GM21619 (cell line): ENCODE measurements at regions not wholly inside any gene's neighbourhood (a gene's known extent, or its start where the extent isn't known, plus 50 kb on each side); places are given as distances from the start of the nearest gene placed in this dataset.

Experiments used
- ATAC-seq: cut with Tn5 transposase; IDR thresholded peaks from one replicate; pipeline ENCODE4 v1.9.1; 2021; ENCODE audit not compliant: unreplicated experiment

DNA sequence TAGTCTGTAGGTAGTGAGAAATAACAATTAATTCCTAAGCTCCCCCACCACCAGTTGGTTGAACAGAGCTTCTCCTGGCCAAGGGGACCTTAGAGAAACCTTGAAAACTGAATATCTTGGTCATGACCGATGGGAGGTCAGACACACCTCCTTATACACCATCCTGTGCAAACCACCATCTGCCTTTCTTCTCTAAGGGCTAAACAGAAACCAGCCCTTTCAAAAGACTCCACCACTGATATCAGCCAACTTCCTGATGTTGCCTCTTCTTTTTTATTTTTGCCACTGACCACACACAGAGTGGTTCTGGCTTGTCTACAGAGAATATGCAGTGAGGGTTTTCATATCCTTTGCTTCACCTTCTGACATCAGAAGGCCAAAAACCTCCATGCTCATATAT is 977.7 kb upstream of the SEL1L start:
- ATAC-seq, result no peak

DNA sequence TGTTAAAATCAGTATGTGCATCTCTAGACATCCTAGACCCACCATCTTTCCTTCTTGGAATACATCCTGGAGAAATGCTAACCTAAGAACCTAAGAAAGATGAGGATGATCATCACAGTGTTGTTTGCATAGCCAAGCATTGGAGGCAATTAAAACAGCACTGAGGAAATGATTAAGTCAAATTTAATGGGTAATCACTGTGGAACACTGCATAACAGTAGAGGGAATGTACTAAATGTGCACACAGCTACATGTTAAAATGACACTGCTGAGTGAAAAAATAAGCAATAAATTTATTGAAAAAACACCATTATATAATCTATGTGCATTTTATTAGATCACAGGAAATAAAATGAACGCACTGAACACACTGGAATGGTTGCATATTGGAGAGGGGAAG is 987.1 kb upstream of the SEL1L start:
- ATAC-seq, result no peak

DNA sequence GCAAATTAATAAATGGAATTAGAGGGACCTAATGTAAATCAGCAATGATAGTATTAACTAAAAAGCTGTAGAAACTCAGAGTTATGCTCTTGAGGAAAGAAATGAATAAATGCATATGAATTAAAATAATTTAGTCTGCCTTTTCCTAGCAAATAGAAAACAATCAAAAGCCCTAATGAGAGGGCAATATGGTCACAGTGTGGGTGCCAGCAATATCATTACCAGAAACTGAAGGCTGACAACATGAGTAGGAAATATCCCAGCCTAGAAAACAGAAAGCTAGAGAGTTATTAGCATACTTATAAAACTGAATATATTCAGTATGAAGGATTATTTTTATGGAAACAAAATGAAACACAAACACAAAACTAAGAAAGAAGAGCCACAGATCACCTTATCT is 987.5 kb upstream of the SEL1L start:
- ATAC-seq, result no peak

DNA sequence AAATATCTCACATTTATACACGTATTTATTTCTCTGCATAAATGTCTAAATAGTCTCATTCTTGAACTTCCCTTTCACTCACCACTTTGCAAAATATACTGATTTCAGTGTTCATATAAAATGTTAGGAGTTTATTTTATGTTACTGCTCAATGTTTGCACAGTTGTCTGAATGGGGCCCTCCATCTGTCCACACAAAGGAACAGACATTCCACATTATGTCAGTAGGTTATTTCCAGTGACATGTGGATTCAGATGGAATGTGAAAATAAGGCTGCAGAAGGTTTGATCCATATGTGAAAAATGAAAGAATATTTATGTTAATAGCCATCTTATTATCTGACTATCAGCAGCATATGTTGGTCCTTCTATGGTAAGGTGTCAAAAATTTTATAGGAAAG is 994.4 kb upstream of the SEL1L start:
- no peak for ATAC-seq

DNA sequence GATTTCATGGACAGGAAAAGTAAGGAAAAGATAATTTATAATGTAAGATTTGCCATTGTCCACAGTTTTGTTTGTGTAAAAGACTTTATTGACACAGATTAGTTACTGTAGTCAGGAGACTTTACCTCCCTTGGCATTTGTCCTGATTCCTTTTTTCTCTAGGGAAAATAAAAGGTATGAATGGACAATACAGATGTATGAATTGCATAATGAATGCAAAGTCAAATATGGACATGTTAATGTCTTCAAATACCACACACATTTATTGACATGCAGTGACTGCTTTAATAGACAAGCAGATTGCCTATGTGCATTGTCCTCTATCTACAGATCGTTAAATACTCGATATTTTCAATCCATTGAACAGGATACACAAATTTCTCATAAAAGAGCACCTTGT is 999.7 kb upstream of the SEL1L start:
- no peak for ATAC-seq

DNA sequence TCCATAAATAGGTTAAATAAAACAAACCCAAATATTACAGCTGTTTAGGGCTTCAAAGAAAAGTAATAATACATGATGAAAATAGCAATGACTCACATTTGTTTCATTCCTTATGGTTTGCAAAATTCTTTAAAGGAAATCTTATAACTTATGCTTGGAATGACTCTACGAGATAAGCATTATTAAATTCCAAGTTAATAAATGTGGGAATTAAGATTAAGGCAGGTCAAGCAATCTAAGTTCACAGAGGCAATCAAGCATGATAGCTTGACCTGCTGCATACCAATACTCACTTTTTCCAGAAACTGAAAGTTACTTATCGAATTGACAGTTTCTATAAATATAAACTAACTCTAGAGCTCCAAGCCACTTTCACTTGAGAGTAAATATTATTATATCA is 1002.9 kb upstream of the SEL1L start:
- no peak for ATAC-seq

DNA sequence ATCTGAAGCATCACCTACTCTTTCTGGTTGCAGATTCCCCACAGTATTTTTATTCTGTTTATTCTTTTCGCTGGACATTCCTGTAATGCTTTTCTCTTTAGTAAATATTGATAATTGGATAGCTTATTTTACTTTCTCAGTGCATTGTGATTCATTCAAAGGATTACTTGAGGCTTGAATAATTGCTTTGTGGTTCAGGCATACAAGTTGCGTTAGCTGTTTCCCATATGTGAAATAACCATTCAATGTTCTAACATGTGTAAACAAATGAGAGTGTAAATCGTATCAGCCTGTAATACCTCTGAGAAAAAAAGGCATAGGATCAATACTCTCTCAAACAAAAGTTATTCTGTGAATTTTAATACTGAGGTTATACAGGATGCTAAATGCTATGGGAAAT is 1004.2 kb upstream of the SEL1L start:
- no peak for ATAC-seq

DNA sequence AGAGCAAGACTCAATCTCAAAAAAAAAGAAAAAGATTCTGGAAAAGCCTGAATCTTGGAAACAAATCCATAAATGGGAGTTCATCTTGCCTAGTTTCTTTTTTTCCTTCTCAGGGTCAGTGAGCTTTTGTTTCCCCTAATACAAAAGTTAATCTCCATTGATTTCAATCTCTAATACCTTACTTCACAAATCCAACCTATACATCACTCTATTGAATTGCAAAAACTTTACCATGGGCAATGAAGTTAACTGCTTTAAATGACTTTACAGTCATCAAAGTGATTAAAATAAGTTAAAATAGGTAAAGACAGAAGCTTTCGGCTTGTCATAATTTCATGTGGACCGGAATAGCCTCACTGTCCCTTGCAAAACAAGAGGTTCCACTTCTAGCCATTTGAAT is 1012.7 kb upstream of the SEL1L start:
- no peak for ATAC-seq

DNA sequence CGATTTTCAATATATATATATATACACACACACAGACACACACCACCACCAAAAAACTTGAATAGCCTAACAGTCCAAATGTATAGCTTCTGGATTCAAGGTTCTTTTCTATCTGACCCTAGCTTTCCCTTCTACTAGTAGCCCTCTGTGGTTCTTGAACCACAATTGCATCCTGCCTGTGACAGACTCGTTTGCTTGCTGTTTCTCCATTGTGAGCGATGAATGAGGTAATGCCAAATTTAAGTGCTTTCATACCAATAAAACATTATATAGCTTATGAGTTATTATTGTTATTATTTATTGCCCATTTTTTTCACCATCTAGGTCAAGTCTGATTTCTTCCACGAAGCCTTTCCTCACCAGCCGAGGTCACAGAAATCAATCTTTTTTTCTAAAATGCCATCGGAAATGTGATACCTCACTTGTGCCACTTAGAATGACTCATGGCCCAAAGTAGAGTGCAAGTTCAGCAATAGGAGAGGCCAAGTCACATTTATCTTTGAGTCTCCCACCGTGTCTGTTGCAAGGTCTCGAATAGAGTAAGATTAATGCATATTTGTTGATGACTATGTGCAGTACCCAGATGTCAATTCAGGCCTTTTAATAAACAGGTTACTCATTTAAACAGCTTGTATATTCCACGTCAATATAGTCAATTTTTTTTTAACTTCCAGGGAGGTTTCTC is 1015.8 kb upstream of the SEL1L start:
- no peak for ATAC-seq

DNA sequence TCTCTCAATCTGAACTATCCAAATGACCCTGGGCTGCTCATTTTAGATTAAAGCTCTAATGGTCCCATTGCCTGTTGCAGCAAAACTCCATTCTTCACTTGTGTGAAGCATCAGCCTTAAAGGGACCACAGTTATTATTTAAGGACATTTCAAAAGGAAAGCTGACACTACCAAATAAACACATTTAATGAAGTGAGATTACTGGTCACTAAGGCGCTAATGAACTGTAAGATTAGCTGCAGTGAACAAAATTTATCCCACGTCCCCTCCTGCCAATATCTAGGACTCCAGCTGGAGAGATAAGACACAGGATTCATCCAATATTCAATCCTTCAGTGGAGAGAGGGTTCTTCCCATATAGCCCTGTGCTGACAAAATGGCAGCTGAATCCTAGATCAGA is 1029.2 kb upstream of the SEL1L start:
- ATAC-seq, result no peak

DNA sequence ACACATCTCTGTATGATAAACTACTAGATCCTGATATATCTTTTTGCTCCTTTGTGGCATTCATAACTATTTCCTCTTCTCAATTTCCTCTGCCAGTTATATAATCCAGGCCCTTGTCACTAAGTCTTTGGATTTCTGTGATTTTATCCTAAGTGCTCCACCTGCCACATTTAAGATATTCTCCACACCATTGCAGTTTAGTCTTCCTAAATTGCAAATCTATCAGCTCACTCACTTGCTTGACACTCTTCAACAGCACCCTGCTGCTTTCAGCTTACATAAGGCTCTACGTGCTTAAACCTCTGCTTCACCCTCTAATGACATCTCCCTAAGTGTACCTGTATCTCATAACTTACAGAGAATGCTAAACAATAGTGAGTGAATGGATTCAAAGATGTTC is 1032.2 kb upstream of the SEL1L start:
- ATAC-seq, result no peak

DNA sequence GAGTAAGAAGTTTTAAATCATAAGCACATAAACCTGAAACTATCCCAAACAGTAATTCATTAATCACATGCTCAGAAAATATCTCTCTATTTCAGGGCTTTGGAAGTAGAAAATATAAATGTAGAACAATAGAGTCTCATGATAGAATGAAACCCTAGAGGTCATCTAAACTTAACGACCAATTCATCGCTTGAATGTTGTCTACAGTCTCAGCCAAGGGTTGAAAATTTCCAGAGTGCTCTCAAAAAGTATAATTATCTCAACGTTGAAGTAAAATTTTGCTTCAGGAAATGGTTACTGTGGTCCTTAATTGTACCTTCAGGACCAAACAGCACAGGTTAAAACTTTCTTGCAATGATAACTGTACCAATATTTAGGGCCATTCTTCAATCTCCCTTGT is 1053.6 kb upstream of the SEL1L start:
- ATAC-seq, result no peak

DNA sequence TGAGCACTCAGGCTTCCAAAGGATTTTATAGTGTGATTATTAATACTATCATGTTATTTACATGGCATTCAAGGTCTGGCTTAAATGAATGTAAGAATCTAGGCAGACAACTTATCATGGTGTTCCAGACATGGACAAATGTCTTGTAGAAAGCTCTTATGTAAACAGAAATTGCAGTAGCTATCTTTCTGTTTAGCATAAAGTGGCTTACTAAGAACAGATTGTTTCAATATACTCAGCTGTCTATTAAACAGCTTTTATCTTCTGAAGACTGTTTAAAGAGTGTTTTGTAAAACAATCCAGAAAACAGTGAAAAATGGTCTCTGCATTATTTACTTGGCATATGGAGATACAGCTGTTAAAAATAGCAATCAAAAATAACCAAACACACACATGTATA is 1061.8 kb upstream of the SEL1L start:
- no peak for ATAC-seq

DNA sequence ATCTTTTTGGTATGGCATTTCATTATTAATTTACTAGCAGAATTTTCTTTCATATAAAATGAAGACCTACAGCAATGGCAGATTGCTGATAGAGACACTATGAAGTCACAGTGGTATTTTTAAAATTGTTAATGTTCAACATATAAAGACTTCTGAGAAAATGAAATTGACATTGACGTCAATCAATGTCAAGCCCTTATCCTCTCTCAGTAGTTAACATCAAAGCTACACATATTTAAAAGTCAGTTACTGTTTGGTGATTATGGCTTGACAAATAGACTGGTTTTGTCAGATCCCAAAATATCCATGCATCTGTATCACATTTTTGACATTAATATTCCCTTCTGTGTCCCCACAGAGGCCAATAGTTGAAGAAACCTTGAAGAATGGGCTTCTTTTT is 1069.1 kb upstream of the SEL1L start:
- ATAC-seq, result no peak

DNA sequence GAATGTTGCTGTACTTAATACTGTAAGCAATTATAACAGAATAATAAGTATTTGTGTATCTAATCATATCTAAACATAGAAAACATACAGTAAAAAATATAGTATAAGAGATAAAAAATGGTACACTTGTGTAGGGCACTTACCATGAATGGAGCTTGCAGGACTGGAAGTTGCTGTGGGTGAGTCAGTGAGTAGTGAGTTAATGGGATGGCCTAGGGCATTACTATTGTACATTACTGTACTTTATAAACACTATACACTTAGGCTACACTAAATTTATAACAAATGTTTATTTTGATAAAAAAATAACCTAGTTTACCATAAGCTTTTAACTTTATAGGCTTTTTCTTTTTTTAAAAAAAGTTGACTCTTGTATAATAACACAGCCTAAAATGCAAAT is 1071.2 kb upstream of the SEL1L start:
- no peak for ATAC-seq

DNA sequence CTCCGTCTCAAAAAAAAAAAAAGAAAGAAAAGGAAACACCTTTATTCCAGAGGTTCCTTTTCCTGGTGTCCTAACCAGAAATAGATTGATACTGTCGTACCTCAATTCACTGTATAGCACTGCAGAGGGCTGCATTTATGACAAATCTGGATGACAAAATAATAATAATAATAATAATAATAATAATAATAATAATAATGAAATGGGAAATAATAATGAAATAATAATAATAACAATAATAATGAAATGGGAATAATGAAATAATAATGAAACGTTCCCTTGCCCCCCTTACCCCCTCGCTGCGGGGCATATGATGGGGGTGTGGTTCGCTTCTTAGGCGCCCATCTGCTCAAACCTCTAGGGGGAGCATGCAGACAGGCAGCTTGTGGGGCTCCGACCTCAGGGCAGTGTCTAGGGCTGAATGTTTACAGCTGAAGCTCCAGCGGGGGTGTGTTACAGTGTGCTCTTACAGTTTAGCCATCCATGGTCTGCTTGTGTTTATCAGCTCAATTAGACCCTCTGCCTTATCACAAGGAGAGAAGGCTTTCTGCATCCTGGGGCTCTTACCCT is 1088.3 kb upstream of the SEL1L start:
- ATAC-seq, result no peak

DNA sequence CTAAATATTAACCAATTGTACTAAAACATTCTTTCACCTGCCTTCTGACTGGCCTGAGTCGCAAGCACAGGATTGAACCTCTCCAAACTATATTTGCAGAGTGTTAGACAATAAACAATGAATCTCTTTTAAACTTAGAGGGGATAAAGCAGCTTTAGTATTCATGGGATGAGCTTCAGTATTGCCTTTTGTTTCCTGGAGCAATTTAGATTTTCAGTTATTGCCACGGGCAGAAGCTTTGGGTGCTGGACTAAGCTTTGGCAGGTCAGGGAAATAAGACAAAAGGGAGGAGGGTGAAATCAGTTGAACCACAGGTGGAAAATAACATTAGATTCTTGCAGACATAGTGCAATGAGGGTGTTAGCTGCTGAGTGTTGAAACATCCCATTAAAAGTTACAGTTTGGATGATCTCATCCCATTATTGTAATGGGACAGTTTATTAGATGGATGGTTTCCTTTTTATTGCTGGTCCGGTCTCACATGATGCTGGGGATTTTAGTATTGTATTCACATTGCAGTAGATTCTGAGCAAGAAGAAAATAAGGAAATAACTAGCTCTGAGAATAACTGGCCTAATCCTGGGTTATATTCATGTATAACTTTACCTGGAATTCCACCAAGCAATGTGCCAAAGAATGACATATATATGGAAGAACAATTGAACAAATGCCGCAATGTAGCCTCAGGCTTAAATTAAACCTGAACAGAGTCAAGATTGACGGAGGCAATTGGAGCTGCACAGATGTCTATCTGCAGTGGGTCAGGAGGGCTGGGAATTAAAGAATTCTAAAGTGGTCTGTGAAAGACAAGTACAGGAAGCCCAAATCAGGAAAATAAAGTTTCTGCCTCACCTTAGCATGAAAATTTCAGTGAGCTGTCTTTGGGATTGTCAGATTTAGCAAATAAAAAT is 1092.8 kb upstream of the SEL1L start:
- no peak for ATAC-seq

DNA sequence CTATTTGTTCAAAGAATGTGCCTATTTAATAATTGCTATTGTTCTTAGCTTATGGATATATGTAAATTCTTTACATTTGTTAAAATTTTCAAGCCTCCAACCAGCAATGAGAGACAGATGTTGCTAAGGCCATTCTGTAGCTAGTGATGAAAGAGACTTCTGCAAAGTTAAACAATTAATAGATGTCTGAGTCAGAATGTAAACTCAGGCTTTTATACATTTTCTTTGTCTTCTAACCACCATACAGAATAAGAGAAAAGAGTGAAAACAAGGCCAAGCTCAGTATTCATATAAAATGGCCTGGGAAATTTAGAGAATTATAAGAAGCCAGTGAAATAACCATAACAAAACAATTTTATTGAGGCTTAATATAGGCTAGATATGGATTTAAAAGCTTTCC is 1102.3 kb upstream of the SEL1L start:
- no peak for ATAC-seq

DNA sequence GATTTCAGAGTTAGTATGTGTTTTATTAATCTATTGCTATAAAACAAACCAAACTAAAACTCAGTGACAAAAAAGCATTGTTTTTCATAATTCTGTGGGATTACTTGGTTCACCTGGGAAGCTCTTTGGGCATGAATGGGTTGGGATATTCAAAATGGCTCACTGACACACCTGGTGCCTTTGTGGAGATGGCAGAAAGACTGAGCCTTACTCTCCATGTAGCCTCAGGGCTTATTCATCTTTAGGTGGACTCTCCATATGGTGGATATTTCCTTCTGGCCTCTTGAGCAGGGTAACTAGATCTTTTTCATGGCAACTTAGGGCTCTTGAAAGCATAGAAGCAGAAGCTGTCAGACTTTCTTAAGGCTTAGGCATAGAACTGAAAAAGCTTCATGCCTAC is 1102.8 kb upstream of the SEL1L start:
- no peak for ATAC-seq

DNA sequence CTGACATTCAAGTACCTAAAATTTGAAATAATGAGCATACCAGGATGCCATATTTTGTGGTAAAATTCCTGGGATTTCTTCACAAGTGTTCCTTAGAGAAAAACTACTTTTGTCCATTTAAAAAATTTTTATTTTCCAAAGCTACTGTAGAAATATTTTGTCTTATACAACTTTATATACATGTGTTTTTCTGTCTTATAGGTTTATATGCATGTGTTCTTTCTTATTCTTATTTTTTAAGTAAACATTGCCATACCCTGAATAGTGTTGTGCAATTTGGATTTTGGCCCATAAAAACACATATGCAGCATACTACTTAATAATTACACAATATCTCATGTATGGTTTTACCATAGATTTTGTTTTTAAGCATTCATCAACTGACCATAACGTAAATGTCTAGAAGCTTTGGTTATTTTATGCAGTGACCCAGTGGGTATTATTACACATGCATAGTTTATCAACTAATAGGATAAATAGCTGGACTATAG is 1107.4 kb upstream of the SEL1L start:
- ATAC-seq, result no peak

DNA sequence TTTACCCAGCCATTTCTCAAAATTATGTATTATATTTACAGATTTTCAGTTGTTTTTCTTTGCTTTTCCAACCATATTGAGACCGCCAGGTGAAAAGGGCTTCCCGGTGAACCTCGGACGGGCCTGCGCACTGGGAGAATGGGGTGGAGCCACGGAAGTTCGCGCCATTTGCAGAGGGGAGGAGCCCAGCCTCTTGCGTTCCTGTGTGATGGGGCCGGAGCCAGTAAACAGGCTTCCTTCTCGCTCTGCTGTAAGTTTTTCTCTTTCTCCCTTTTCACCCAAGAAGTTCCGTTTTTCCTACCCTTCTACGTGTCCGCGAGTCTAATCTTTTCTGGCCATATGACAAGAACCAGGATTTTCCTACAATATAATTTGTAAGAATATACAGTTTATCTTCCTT is 1108.8 kb upstream of the SEL1L start:
- peak; percentile 76 for ATAC-seq
